ENCODE measurements at regions not wholly inside any gene's neighbourhood (a gene's known extent, or its start where the extent isn't known, plus 50 kb on each side); places are given as distances from the start of the nearest gene placed in this dataset.

DNA sequence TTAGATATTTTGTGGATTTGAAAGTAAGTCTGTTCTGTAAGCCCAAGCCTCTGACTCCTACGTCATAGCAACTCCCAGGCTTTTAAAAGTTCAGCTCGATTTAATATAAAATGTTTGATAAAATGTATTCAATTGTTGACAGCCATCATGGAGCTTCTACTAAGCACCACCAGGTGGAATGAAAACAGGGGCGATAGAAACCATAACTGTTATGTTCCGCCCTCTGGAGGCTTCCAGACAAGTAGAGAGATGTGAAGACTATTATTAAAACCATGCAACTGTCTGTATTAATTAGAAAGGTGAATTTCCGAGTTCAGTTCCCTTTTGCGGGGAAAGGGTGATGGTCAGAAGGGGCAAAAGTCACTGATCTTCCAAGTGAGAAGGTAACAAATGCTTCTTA is 292.2 kb downstream of the NR2F2 start:
- TF ChIP-seq, protein P1, sequence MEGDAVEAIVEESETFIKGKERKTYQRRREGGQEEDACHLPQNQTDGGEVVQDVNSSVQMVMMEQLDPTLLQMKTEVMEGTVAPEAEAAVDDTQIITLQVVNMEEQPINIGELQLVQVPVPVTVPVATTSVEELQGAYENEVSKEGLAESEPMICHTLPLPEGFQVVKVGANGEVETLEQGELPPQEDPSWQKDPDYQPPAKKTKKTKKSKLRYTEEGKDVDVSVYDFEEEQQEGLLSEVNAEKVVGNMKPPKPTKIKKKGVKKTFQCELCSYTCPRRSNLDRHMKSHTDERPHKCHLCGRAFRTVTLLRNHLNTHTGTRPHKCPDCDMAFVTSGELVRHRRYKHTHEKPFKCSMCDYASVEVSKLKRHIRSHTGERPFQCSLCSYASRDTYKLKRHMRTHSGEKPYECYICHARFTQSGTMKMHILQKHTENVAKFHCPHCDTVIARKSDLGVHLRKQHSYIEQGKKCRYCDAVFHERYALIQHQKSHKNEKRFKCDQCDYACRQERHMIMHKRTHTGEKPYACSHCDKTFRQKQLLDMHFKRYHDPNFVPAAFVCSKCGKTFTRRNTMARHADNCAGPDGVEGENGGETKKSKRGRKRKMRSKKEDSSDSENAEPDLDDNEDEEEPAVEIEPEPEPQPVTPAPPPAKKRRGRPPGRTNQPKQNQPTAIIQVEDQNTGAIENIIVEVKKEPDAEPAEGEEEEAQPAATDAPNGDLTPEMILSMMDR (IDR thresholded peaks at IDR 0.05), result no peak
- TF ChIP-seq POLR2A (IDR thresholded peaks at IDR 0.05), result no peak

Data from breast epithelium (tissue), 3 donors.